B cell (primary cell): ENCODE measurements at regions not wholly inside any gene's neighbourhood (a gene's known extent, or its start where the extent isn't known, plus 50 kb on each side); places are given as distances from the start of the nearest gene placed in this dataset.

Experiments used
- CTCF ChIP-seq: fragments of 200-600 bp; IDR thresholded peaks from one replicate; pipeline ENCODE4 v1.8.0; 2022; ENCODE audit warnings: antibody characterized with exemption, mild to moderate bottlenecking
- EZH2 ChIP-seq: IDR thresholded peaks from 2 replicates; pipeline ENCODE4 v1.6.1; 2012; ENCODE audit warnings: borderline replicate concordance, low read depth, mild to moderate bottlenecking, moderate library complexity, low read length; ENCODE audit not compliant: insufficient read depth, poor library complexity, severe bottlenecking

- no peak for TF ChIP-seq CTCF
- no peak for TF ChIP-seq EZH2
Observed at GRCh38 chr3:61334783-61335182, 83.5 kb upstream of the FHIT start.
